Peyer's patch (tissue), 4 donors: ENCODE measurements at regions not wholly inside any gene's neighbourhood (a gene's known extent, or its start where the extent isn't known, plus 50 kb on each side); places are given as distances from the start of the nearest gene placed in this dataset.
"Not testable (repeated sequence)": the region's sequence is repeated elsewhere in the genome, so short reads cannot be mapped to it uniquely, and the experiment has no call there.

Experiments
- DNase-seq, 3 donors: peaks; one replicate each; pipeline ENCODE4 v3.0.0-alpha.2; 2017 to 2019
- H3K27ac ChIP-seq, 4 donors: fragments of 200-600 bp; sonication (generic); one replicate each; pipeline ENCODE4 v1.5.1; 2016 to 2019
- H3K27me3 ChIP-seq, 2 donors: fragments of 200-600 bp; sonication (generic); one replicate each; pipeline ENCODE4 v1.5.1; 2019
- H3K36me3 ChIP-seq, 3 donors: fragments of 200-600 bp; sonication (generic); one replicate each; pipeline ENCODE4 v1.5.1; 2016 to 2019
- H3K4me1 ChIP-seq, 4 donors: fragments of 200-600 bp; sonication (generic); one replicate each; pipeline ENCODE4 v1.5.1; 2016 to 2019
- H3K4me3 ChIP-seq, 4 donors: fragments of 200-600 bp; sonication (generic); 1 replicate in 3 of 4; 2 replicates in 1 of 4; pipeline ENCODE4 v1.5.1; 2016 to 2019; ENCODE audit warnings: mild to moderate bottlenecking in 1 of 4
- H3K9me3 ChIP-seq, 4 donors: fragments of 200-600 bp; sonication (generic); one replicate each; pipeline ENCODE4 v1.5.1; 2016 to 2019; ENCODE audit warnings: mild to moderate bottlenecking in 1 of 4
- CTCF ChIP-seq, 6 experiments: fragments of 450-650 bp in 4 of 6; fragments of 200-600 bp in 2 of 6; sonication (generic) in 1 of 6; IDR thresholded peaks; one replicate each; pipeline ENCODE4 v1.5.1; 2017 to 2019; ENCODE audit warnings: antibody characterized with exemption in 6 of 6, mild to moderate bottlenecking in 3 of 6, moderate library complexity in 1 of 6
- POLR2A ChIP-seq, 2 donors: fragments of 450-650 bp; IDR thresholded peaks; one replicate each; pipeline ENCODE4 v1.5.1; 2017; ENCODE audit warnings: antibody characterized with exemption in 2 of 2, mild to moderate bottlenecking in 2 of 2, moderate library complexity in 2 of 2

GRCh38 chr1:121452484-121452883 is 267.7 kb downstream of the SRGAP2C start:
- H3K4me3 ChIP-seq = no peak overlapping the region
- TF ChIP-seq CTCF (IDR thresholded peaks at IDR 0.05) = no peak
- TF ChIP-seq POLR2A (IDR thresholded peaks at IDR 0.05) = no peak
- H3K9me3 ChIP-seq = no peaks in the 10 kb centered on the region
- H3K36me3 ChIP-seq = no peaks in the 10 kb centered on the region
- no peaks in the 10 kb centered on the region for H3K4me1 ChIP-seq
- H3K27ac ChIP-seq = no peak overlapping the region
- no peaks in the 10 kb centered on the region for H3K27me3 ChIP-seq
- no peak for DNase-seq

GRCh38 chr1:121458291-121459048 is 273.7 kb downstream of the SRGAP2C start:
- Histone ChIP-seq H3K4me1 (no peaks in the 10 kb centered on the region), H3K36me3 (no peaks in the 10 kb centered on the region), H3K27me3 (no peaks in the 10 kb centered on the region), H3K4me3 (no peak overlapping the region), H3K27ac (peak overlapping the region in 1 of 4 donors; percentile 33), H3K9me3 (no peaks in the 10 kb centered on the region)
- no peak for TF ChIP-seq POLR2A (IDR thresholded peaks at IDR 0.05)
- TF ChIP-seq CTCF (IDR thresholded peaks at IDR 0.05) = no peak
- no peak for DNase-seq

- no peak overlapping the region for H3K4me3 ChIP-seq
- no peaks in the 10 kb centered on the region for H3K9me3 ChIP-seq
- no peak overlapping the region for H3K27ac ChIP-seq
- H3K36me3 ChIP-seq = no peaks in the 10 kb centered on the region
- no peaks in the 10 kb centered on the region for H3K4me1 ChIP-seq
- TF ChIP-seq POLR2A (IDR thresholded peaks at IDR 0.05) (no peak), CTCF (IDR thresholded peaks at IDR 0.05) (no peak)
- no peak for DNase-seq
- H3K27me3 ChIP-seq = no peaks in the 10 kb centered on the region
Observed at GRCh38 chr1:121459235-121459634, 274.5 kb downstream of the SRGAP2C start.

- H3K4me1 ChIP-seq, H3K27me3 ChIP-seq, H3K36me3 ChIP-seq, H3K27ac ChIP-seq, DNase-seq, H3K9me3 ChIP-seq, H3K4me3 ChIP-seq: not testable (repeated sequence)
Observed at GRCh38 chr1:121469395-121469794, 284.6 kb downstream of the SRGAP2C start.

GRCh38 chr1:121470401-121470800 is 285.6 kb downstream of the SRGAP2C start:
- H3K4me3 ChIP-seq, H3K36me3 ChIP-seq, H3K27me3 ChIP-seq, DNase-seq, H3K27ac ChIP-seq, H3K4me1 ChIP-seq, H3K9me3 ChIP-seq: not testable (repeated sequence)

- Histone ChIP-seq H3K4me1 (no peaks in the 10 kb centered on the region), H3K36me3 (no peaks in the 10 kb centered on the region), H3K27me3 (no peaks in the 10 kb centered on the region), H3K27ac (no peak overlapping the region), H3K9me3 (no peaks in the 10 kb centered on the region), H3K4me3 (no peak overlapping the region)
- TF ChIP-seq POLR2A (IDR thresholded peaks at IDR 0.05) (no peak), CTCF (IDR thresholded peaks at IDR 0.05) (no peak)
- DNase-seq = no peak
Observed at GRCh38 chr1:121471523-121471922, 286.7 kb downstream of the SRGAP2C start.

GRCh38 chr1:121472017-121472416 is 287.2 kb downstream of the SRGAP2C start:
- DNase-seq = no peak
- no peaks in the 10 kb centered on the region for H3K36me3 ChIP-seq
- no peaks in the 10 kb centered on the region for H3K9me3 ChIP-seq
- no peaks in the 10 kb centered on the region for H3K4me1 ChIP-seq
- H3K27ac ChIP-seq = no peak overlapping the region
- H3K4me3 ChIP-seq = no peak overlapping the region
- H3K27me3 ChIP-seq = no peaks in the 10 kb centered on the region
- no peak for TF ChIP-seq CTCF (IDR thresholded peaks at IDR 0.05)
- no peak for TF ChIP-seq POLR2A (IDR thresholded peaks at IDR 0.05)
